ENCODE measurements at regions not wholly inside any gene's neighbourhood (a gene's known extent, or its start where the extent isn't known, plus 50 kb on each side); places are given as distances from the start of the nearest gene placed in this dataset.

DNA sequence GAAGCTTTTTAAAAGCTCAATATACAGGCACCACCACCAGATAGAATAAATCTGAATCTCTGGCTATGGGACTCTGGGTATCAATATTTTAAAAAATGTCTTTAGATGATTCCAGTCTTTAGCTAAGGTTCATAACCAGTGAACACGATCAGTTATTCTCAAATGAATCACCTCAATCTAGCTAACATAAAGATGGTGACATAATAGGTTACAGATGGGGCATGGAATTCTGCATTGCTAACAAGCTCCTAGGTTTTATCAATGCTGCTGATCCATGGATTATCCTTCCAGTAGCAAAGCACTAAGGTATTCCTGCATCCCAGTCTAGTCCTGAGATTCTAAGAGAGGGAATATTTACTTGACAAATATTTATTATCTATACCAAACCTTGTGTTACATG lies 415.5 kb upstream of the CDH11 start:
- DNase-seq: no peak
- no peaks in the 10 kb centered on the region for H3K9me3 ChIP-seq (ENCODE audit: control insufficient read depth, low read length)
- no peaks in the 10 kb centered on the region for H3K27me3 ChIP-seq (replicated peaks; ENCODE audit: control insufficient read depth, insufficient read depth, low read length, poor library complexity, severe bottlenecking)
- no peaks in the 10 kb centered on the region for H3K4me1 ChIP-seq (ENCODE audit: control insufficient read depth, insufficient read depth, low read length, poor library complexity, severe bottlenecking)
- H3K36me3 ChIP-seq (ENCODE audit: control insufficient read depth, insufficient read depth, low read length): no peaks in the 10 kb centered on the region
- no peak overlapping the region for H3K27ac ChIP-seq (ENCODE audit: insufficient read depth, low read length, poor library complexity, severe bottlenecking)
- no peak overlapping the region for H3K4me3 ChIP-seq (ENCODE audit: insufficient read depth, low read depth, low read length, poor library complexity, severe bottlenecking)

DNA sequence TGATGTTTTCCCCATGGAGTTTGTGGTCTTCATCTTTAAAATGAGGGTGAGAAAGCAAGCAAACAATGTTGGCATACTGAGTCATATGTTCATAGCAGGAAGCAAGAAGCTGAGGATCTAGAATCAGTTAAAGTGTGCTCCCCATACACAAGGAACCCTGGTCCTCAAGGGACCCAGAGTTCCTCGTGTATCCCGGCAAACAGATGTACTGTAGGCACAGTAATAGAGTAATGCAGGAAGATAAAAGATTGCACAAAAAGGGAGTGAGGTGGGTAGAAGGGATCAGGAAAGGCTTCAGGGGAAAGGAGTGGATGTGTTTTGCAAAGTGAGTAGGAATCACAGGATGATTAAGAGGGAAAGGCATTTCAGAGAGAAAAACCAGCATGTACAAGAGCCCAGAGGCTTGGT lies 412.3 kb upstream of the CDH11 start:
- H3K27ac ChIP-seq (ENCODE audit: insufficient read depth, low read length, poor library complexity, severe bottlenecking): no peak overlapping the region

DNA sequence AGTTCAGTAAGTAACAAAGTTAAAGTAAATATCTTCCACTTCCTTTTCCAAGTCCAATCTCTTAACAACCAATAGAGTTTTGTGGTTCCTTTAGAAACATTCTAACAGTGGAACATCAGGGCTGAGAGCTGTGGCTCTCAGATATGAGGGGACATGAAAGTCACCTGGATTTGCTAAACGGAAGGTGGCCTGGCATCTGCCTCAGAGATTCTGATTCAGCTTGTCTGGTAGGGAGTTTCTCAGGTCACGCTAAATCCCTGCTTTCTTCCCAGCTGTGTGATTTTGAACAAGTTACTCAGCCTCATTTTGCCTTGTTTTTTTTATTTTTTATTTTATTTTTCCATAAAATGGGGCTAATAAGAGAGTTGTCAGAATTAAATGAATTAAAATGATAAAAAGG lies 411.0 kb upstream of the CDH11 start:
- H3K27me3 ChIP-seq (replicated peaks; ENCODE audit: control insufficient read depth, insufficient read depth, low read length, poor library complexity, severe bottlenecking): no peaks in the 10 kb centered on the region
- no peaks in the 10 kb centered on the region for H3K4me1 ChIP-seq (ENCODE audit: control insufficient read depth, insufficient read depth, low read length, poor library complexity, severe bottlenecking)
- H3K4me3 ChIP-seq (ENCODE audit: insufficient read depth, low read depth, low read length, poor library complexity, severe bottlenecking): no peak overlapping the region
- H3K27ac ChIP-seq (ENCODE audit: insufficient read depth, low read length, poor library complexity, severe bottlenecking): no peak overlapping the region
- DNase-seq: no peak
- no peaks in the 10 kb centered on the region for H3K36me3 ChIP-seq (ENCODE audit: control insufficient read depth, insufficient read depth, low read length)
- H3K9me3 ChIP-seq (ENCODE audit: control insufficient read depth, low read length): no peaks in the 10 kb centered on the region

More for the DNA sequence above, 412.3 kb upstream of the CDH11 start:
- no peak for DNase-seq
- Histone ChIP-seq H3K4me1 (ENCODE audit: control insufficient read depth, insufficient read depth, low read length, poor library complexity, severe bottlenecking) (no peaks in the 10 kb centered on the region), H3K36me3 (ENCODE audit: control insufficient read depth, insufficient read depth, low read length) (no peaks in the 10 kb centered on the region), H3K4me3 (ENCODE audit: insufficient read depth, low read depth, low read length, poor library complexity, severe bottlenecking) (no peak overlapping the region), H3K9me3 (ENCODE audit: control insufficient read depth, low read length) (no peaks in the 10 kb centered on the region), H3K27me3 (replicated peaks; ENCODE audit: control insufficient read depth, insufficient read depth, low read length, poor library complexity, severe bottlenecking) (no peaks in the 10 kb centered on the region)

DNA sequence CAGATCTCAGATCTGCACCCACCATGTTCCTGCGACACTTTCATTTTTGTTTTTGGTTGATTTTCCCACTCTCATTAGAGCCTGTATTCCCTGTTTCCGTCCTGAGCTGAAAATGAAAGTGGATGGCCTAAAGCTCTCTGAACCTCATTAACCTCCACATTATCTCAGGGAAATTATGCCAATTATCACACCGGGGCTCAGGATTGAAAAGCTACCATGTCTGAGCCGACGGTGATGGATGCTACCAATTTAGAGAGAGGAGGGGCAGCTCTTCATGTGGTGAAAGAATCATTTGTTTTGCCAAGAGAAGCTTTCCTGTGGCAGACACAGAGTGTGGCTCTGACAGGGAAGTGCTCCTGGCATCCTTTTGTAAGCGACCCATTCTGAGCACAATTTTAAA lies 410.4 kb upstream of the CDH11 start:
- H3K27me3 ChIP-seq (replicated peaks; ENCODE audit: control insufficient read depth, insufficient read depth, low read length, poor library complexity, severe bottlenecking): no peaks in the 10 kb centered on the region
- no peaks in the 10 kb centered on the region for H3K36me3 ChIP-seq (ENCODE audit: control insufficient read depth, insufficient read depth, low read length)
- no peak overlapping the region for H3K4me3 ChIP-seq (ENCODE audit: insufficient read depth, low read depth, low read length, poor library complexity, severe bottlenecking)
- no peak overlapping the region for H3K27ac ChIP-seq (ENCODE audit: insufficient read depth, low read length, poor library complexity, severe bottlenecking)
- no peak for DNase-seq
- H3K9me3 ChIP-seq (ENCODE audit: control insufficient read depth, low read length): no peaks in the 10 kb centered on the region
- no peaks in the 10 kb centered on the region for H3K4me1 ChIP-seq (ENCODE audit: control insufficient read depth, insufficient read depth, low read length, poor library complexity, severe bottlenecking)

DNA sequence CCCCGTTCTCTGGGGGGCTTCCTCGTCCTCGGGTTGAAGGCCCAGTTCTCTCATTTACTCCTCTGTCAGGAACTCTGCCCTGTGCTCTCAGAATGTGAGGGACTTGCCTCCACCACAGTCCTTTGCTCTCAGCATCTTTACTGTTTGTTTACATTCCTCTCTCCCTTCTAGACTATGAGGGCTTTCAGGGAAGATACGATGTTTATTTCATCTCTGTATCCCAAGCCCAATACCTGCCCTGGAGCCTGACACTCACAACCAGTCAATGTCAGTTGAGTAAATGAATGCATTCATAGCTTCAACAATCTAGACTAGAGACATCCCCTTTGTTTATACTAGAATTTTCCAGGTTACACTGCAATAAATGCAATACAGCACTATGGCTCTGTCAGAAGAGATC lies 409.6 kb upstream of the CDH11 start:
- no peaks in the 10 kb centered on the region for H3K36me3 ChIP-seq (ENCODE audit: control insufficient read depth, insufficient read depth, low read length)
- no peaks in the 10 kb centered on the region for H3K9me3 ChIP-seq (ENCODE audit: control insufficient read depth, low read length)
- H3K4me3 ChIP-seq (ENCODE audit: insufficient read depth, low read depth, low read length, poor library complexity, severe bottlenecking): no peak overlapping the region
- H3K4me1 ChIP-seq (ENCODE audit: control insufficient read depth, insufficient read depth, low read length, poor library complexity, severe bottlenecking): no peaks in the 10 kb centered on the region
- no peaks in the 10 kb centered on the region for H3K27me3 ChIP-seq (replicated peaks; ENCODE audit: control insufficient read depth, insufficient read depth, low read length, poor library complexity, severe bottlenecking)
- H3K27ac ChIP-seq (ENCODE audit: insufficient read depth, low read length, poor library complexity, severe bottlenecking): no peak overlapping the region
- no peak for DNase-seq

DNA sequence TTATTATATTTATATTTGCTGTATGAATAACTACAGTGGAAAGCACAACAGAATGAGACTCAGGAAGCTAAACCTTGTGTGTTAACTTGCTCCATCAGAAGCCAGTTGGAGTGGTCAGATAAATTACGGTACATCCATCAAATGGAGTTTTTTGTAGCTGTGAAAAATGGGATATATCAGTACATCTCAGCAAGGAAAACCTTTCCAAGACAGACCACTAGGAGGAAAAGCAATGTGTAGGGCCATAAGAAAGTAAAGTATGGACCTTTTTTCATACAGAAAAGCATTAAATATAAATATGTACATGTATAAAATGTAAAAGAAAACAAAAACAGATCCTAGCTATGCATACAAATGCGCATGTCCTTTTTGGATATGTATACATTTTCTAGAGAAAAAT lies 403.8 kb upstream of the CDH11 start:
- H3K27me3 ChIP-seq (replicated peaks; ENCODE audit: control insufficient read depth, insufficient read depth, low read length, poor library complexity, severe bottlenecking): no peaks in the 10 kb centered on the region
- no peak overlapping the region for H3K27ac ChIP-seq (ENCODE audit: insufficient read depth, low read length, poor library complexity, severe bottlenecking)
- DNase-seq: no peak
- H3K36me3 ChIP-seq (ENCODE audit: control insufficient read depth, insufficient read depth, low read length): no peaks in the 10 kb centered on the region
- H3K4me3 ChIP-seq (ENCODE audit: insufficient read depth, low read depth, low read length, poor library complexity, severe bottlenecking): no peak overlapping the region
- H3K9me3 ChIP-seq (ENCODE audit: control insufficient read depth, low read length): no peaks in the 10 kb centered on the region
- H3K4me1 ChIP-seq (ENCODE audit: control insufficient read depth, insufficient read depth, low read length, poor library complexity, severe bottlenecking): no peaks in the 10 kb centered on the region

DNA sequence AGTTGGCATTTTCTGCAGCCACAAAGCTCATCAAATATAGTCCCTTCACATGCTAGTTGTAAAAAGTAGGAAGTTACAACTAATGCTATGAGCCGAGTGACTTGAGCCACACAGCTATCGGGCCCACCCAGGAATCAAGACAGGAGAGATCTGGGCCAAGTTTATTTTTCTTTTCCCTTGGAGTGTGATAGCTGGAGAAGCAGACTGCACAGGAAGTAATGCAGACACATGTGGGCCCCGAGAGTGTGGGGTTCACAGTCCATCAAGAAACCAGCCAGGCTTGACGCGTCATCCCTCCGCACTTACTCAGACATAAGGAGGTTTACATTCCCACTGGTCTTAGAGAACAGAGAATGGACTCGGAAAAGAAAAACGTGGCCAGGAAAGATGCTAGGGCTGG lies 403.1 kb upstream of the CDH11 start:
- H3K4me1 ChIP-seq (ENCODE audit: control insufficient read depth, insufficient read depth, low read length, poor library complexity, severe bottlenecking): no peaks in the 10 kb centered on the region
- no peaks in the 10 kb centered on the region for H3K36me3 ChIP-seq (ENCODE audit: control insufficient read depth, insufficient read depth, low read length)
- H3K4me3 ChIP-seq (ENCODE audit: insufficient read depth, low read depth, low read length, poor library complexity, severe bottlenecking): no peak overlapping the region
- DNase-seq: no peak
- H3K27me3 ChIP-seq (replicated peaks; ENCODE audit: control insufficient read depth, insufficient read depth, low read length, poor library complexity, severe bottlenecking): no peaks in the 10 kb centered on the region
- H3K27ac ChIP-seq (ENCODE audit: insufficient read depth, low read length, poor library complexity, severe bottlenecking): no peak overlapping the region
- no peaks in the 10 kb centered on the region for H3K9me3 ChIP-seq (ENCODE audit: control insufficient read depth, low read length)

DNA sequence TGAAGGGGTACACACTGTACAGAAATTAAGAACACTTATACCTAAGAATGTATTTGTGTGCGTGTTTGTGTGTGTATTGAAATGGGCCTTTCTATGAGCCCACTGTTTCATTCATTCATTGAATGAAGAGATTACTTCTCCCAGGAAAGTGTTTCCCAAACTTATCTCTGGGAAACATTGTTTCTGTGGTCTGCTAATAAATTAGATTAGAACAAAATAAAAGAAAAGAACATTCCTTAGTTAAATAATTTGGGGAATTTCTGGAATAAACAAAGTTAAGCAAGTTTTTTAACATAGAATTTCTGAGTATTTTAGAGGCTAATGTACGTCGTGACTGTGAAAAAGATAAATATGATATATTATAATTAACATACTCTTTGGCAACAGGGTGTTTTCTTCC lies 402.4 kb upstream of the CDH11 start:
- no peak overlapping the region for H3K4me3 ChIP-seq (ENCODE audit: insufficient read depth, low read depth, low read length, poor library complexity, severe bottlenecking)
- no peaks in the 10 kb centered on the region for H3K27me3 ChIP-seq (replicated peaks; ENCODE audit: control insufficient read depth, insufficient read depth, low read length, poor library complexity, severe bottlenecking)
- no peak overlapping the region for H3K27ac ChIP-seq (ENCODE audit: insufficient read depth, low read length, poor library complexity, severe bottlenecking)
- no peaks in the 10 kb centered on the region for H3K36me3 ChIP-seq (ENCODE audit: control insufficient read depth, insufficient read depth, low read length)
- DNase-seq: no peak
- no peaks in the 10 kb centered on the region for H3K9me3 ChIP-seq (ENCODE audit: control insufficient read depth, low read length)
- no peaks in the 10 kb centered on the region for H3K4me1 ChIP-seq (ENCODE audit: control insufficient read depth, insufficient read depth, low read length, poor library complexity, severe bottlenecking)

DNA sequence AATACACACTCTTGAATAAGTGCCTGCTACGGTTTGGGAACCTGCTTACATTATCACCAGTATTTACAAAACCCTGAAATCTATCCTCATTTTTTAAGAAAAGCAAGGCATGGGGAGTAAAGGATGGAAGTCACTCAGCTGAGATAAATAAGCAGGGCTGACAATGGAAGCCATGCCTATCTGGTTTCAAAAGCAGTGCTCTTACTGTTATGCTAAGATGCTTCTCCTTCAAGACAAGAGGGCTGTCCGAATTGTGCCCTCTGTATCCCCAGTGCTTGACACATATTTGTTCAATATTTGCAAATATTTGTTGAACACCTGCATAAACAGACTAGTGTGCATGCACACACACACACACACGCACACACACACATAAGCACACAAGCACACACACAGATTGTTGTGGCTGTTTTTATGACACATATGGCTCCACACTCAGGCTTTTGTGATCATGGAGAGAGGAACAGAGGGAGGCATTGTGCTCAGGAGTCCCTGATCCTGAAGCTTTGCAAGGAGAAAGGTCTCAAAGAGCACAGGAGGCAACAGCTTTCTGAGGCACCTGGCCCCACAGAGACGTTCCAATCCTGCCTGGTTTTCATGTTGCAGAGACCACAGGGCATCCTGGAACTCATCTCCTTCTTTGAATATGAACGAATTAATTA lies 401.6 kb upstream of the CDH11 start:
- no peaks in the 10 kb centered on the region for H3K4me1 ChIP-seq (ENCODE audit: control insufficient read depth, insufficient read depth, low read length, poor library complexity, severe bottlenecking)
- H3K4me3 ChIP-seq (ENCODE audit: insufficient read depth, low read depth, low read length, poor library complexity, severe bottlenecking): no peak overlapping the region
- no peaks in the 10 kb centered on the region for H3K36me3 ChIP-seq (ENCODE audit: control insufficient read depth, insufficient read depth, low read length)
- DNase-seq: no peak
- H3K9me3 ChIP-seq (ENCODE audit: control insufficient read depth, low read length): no peaks in the 10 kb centered on the region
- H3K27me3 ChIP-seq (replicated peaks; ENCODE audit: control insufficient read depth, insufficient read depth, low read length, poor library complexity, severe bottlenecking): no peaks in the 10 kb centered on the region
- no peak overlapping the region for H3K27ac ChIP-seq (ENCODE audit: insufficient read depth, low read length, poor library complexity, severe bottlenecking)

DNA sequence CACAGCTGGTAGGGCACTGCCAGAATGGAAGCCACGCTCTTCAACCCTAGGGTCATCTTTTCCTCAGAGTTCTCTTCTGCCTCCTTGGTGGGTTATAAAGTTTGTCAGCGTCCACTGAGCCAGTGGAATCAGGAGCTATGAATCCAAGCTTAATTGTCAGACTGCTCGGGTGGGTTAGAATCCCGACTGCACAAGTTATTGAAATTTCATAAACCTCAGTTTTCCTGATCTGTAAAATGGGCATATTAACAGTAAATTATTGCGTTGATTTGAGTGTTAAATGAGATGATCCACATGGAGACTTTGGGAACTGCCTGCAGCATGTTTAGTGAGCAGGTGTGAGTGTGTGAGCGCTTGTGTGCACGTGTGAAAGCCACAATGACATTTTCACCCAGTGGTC lies 400.5 kb upstream of the CDH11 start:
- no peaks in the 10 kb centered on the region for H3K27me3 ChIP-seq (replicated peaks; ENCODE audit: control insufficient read depth, insufficient read depth, low read length, poor library complexity, severe bottlenecking)
- no peaks in the 10 kb centered on the region for H3K4me1 ChIP-seq (ENCODE audit: control insufficient read depth, insufficient read depth, low read length, poor library complexity, severe bottlenecking)
- no peaks in the 10 kb centered on the region for H3K9me3 ChIP-seq (ENCODE audit: control insufficient read depth, low read length)
- H3K36me3 ChIP-seq (ENCODE audit: control insufficient read depth, insufficient read depth, low read length): no peaks in the 10 kb centered on the region
- no peak overlapping the region for H3K4me3 ChIP-seq (ENCODE audit: insufficient read depth, low read depth, low read length, poor library complexity, severe bottlenecking)
- no peak overlapping the region for H3K27ac ChIP-seq (ENCODE audit: insufficient read depth, low read length, poor library complexity, severe bottlenecking)
- no peak for DNase-seq
